ENCODE measurements at regions not wholly inside any gene's neighbourhood (a gene's known extent, or its start where the extent isn't known, plus 50 kb on each side); places are given as distances from the start of the nearest gene placed in this dataset.
A peak's percentile ranks its signal among the peaks of the same experiment; 100 is the strongest.
"Not testable (repeated sequence)": the region's sequence is repeated elsewhere in the genome, so short reads cannot be mapped to it uniquely, and the experiment has no call there.

DNA sequence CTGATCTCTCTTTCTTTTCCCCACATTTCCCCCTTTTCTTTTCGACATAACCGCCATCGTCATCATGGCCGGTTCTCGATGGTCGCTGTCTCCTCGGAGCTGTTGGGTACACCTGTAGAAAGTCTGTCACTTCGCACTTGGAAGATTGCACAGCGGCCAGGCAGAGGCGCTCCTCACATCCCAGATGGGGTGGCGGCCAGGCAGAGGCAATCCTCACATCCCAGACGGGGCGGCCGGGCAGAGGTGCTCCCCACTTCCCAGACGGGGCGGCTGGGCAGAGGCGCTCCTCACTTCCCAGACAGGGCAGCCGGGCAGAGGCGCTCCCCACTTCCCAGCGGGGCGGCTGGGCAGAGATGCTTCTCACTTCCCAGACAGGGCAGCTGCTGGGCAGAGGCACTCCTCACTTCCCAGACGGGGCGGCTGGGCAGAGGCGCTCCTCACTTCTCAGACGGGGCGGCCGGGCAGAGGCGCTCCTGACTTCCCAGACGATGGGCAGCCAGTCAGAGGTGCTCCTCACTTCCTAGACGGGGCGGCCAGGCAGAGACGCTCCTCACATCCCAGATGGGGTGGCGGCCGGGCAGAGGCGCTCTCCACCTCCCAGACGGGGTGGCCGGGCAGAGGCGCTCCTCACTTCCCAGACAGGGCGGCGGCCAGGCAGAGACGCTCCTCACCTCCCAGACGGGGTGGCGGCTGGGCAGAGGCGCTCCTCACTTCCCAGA lies 110.7 kb downstream of the C5orf15 start:
- DNase-seq (ENCODE audit: low read depth, low spot score) = not testable (repeated sequence)

DNA sequence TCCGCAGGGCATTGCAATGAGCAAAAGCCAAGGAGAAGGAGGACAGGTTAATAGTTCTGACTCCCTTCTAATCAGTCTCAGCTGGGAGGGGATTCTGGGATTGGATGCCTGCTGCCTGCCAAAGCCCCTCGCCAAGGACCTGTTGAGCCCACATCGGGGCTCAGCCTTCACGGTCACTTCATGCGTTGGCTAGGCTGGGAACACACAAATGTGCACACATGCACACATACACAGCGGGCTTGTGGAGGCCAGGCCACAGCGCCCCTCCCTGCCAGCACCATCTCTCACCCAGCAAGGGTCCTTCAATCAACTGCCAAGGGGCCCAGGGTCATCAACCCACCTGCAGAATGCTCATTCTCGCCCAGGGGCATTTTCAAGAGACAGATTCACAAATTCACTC lies 113.9 kb downstream of the C5orf15 start:
- no peak for DNase-seq (ENCODE audit: low read depth, low spot score)

DNA sequence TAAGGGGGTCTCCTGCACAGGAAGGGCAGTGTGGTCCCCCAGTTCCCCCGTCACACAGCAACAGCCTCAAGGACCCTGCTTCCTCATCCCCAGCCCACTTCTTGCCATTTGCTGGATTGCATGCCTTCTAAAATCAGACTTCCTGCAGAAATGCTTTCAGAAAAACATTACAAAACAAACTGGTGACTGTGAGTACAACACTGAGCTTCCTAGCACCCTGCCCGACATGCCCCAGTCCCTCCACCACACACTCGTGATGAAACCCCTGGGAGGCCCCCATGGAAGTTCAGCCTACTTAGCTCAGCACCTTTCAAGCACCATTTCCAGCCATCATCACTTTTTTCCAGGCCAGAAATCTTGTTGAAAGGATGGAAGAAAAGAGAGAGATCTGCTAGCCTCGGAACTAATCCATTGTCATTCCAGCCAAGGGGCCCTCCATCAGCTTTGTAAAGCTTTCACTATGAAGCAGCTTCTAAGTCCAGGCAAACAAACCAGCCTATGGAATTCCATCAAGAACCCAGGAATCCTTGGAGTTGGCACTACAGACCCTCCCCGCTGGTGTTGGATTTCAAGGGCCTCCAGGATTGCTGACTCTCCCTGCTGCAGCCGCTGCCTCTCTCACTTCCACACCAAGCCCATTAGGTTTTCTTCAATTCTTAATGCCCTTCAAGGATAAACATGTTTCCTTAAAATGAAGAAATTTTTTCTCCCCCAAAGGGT lies 114.6 kb downstream of the C5orf15 start:
- no peak for DNase-seq (ENCODE audit: low read depth, low spot score)

DNA sequence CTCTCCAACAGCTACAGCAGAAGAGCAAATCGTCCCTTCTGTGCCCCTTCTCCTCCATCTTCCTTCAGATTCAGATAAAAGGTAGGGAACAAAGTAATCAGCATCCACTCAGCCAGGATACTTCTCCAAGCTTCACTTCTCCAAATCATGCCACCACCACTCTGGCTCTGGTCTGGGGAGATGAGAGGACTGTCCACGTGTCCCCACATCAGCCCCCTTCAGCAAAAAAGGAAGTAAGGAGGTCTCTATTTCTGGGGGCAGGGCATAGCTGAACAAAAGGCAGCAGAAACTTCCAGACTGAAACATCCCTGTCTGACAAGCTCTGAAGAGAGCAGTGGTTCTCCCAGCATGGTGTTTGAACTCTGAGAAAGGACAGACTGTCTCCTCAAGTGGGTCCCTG lies 116.9 kb downstream of the C5orf15 start:
- no peak for DNase-seq (ENCODE audit: low read depth, low spot score)

DNA sequence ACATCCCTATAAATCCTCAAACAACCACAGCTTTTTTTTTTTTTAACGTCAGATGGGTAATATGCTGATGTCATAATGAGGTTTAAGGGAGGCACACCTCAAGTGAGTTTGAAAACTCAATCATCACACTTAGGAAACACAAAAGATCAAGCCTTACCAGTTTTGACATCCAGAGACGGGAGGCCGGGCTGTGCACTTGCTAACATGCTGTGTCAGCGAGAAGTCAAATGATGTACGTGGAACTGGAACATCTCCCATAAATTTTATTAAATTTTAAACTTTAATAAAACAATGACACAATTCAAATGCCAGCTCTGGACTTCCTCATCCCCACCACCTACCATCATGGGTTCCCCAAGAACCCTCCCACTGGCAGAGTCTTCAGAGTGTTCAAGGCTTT lies 117.6 kb downstream of the C5orf15 start:
- DNase-seq (ENCODE audit: low read depth, low spot score) = no peak

DNA sequence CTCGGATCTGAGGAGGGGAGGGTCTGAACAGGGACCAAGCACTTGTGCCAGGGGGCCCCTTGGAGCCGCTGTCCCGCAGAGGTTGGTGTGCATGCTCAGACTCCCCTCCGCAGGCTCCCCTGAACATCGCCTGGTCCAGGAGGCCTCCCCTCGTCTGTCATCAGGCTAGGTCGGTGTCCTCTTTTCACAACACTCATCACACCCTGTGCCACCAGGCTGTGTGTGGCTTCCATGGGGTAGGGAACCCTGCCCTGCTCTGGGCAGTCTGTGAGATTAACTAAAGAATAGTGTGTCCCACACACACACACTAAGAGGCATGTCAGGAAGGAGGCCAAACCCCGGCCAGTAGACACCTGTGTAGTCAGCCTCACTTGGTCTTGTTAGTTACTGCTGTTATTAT lies 119.3 kb downstream of the C5orf15 start:
- no peak for DNase-seq (ENCODE audit: low read depth, low spot score)

DNA sequence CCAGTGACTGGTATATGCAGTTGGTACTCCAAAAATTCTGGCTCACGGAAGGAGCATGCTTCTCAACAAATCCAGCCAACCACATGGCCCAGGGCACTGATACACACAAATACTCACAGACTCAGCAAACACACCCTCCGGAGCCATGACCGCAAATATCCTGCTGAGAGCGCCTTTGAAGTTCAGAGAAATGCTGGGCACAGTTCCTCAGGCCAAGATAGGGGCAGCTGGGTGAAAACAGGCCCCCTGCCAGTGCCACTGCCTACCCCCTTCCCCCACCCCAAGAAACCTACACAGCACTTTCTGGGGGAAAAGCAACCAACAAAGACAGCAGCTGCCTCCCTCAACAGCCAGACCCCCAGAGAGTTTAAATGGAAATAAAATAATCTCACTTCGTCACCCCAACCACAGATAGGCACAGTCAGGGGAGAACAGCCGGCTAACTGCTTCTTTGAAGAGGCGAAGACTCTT lies 120.0 kb downstream of the C5orf15 start:
- no peak for DNase-seq (ENCODE audit: low read depth, low spot score)

DNA sequence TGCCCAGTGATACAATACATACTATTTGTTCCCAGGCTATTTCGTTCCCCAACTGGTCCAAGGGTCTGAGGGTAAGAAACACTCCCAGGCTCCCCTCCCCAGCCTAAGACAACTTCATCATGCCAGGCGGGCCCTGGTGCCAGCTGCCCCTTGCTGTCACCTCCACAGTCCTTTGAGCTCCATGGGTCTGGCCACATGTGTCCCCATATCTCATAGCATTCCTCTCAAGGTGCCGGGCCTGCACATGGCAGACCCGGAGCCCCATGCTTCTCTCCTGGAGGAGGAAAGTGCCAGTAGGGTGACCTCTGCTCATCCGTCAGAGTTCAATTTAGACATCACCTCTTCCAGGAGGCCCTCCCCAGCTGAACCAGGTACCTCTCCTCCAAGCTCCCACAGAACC lies 120.5 kb downstream of the C5orf15 start:
- DNase-seq (ENCODE audit: low read depth, low spot score) = no peak

DNA sequence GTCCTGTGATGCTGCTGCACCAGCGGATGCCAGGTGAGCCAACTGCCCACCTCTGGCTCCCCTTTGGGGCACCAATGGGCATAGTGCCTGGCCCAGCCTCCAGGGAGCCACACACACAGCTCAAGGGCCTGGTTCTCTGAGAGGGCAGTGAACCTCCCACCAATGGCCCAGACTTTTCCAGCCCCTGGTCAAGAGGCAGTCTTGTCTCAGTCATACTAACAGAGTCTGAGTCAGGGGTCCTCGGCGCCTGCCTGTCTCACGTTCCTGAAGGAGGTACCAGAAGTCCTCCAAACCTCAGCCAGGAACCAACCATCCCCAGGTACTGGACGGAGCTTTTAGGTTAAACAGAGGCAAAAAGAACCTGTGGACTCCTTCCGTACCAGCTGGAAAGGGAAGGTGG lies 121.1 kb downstream of the C5orf15 start:
- DNase-seq (ENCODE audit: low read depth, low spot score) = no peak

DNA sequence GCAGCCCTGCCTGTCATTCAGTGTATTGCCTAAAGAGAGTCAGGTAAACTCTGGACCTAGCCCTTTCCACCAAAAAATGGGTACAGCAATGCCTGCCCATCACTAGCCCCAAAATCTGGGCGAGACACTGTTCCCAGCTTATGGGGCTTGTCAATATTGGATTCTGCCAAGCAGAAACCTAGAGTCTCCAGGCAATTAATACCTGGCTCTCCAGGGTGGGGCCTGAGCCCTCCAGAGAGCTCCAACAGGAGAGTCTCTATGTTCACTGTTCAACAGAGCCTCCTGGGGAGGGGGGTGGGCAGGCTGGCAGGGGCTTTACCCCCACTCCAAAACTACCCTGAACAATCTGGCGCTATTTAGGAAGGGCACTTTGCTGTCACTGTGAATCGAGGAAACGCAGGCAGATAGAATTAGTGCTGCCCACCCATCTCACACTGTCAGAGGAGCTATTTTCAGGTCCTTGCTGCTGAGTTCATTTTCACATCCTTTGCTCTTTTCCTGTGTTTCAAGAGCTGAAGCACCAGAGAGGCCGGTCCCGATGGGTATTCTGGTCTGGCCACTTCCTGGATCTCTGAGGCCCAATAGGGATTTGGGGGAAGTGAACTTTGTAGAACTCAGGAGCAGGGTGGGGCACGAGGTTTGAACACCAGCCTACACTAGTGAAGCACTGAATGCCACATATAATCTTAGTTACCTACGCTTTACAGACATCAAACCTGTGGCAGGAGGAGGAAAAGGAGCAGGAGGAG lies 121.8 kb downstream of the C5orf15 start:
- no peak for DNase-seq (ENCODE audit: low read depth, low spot score)

DNA sequence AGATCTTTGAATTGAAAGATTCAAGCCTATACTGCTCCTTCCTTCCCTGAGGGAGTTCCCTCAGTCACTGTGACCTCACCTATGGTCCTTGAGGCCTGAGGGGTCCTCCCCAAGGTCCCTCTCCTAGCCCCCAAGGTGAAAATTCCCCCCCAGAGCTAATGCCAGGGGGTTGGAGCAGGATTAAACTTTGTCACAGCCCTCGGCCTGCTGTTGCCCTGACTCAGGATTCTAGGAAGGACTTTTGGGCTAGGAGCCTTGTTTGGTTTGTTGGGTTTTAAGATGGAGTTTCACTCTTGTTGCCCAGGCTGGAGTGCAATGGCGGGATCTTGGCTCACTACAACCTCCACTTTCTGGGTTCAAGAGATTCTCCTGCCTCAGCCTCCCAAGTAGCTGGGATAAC lies 123.2 kb downstream of the C5orf15 start:
- no peak for DNase-seq (ENCODE audit: low read depth, low spot score)

DNA sequence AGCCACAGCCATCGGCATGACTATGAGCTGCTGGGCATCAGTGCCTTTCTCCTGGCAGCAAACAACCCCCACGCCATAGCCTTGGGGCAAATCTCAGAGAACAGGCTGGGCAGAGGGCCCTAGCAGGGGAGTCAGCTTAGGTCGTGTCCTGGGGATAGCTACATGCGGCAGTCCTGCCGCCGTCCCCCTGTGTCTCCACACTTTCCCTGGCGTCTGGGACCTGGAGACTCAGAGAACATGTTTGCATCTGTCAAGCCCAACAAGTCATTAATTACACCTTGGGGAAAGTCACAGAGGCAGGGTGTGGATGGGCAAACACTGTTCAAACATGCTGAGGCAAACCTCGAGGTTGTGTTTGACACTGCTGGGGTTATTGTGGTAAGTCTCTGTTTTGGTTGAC lies 123.6 kb downstream of the C5orf15 start:
- DNase-seq (ENCODE audit: low read depth, low spot score) = no peak

DNA sequence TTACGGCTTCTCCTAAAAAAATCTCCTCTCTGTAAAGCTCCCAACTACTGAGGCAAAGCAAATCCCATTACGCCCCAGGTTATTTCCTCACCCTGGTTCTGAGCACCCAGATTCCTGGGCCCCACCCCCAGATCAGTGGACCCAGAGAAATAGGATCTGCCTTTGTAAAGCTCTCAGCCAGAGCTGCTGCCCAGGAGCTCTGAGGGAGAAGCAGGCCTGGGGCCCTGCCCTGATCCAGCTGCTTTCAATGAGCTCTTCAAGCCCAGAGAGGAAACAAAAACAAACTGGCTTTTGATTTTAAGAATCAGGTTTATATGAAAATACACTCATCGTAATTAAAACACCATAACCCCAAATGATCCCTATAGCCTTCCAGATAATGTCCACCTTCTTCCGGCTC lies 124.5 kb downstream of the C5orf15 start:
- no peak for DNase-seq (ENCODE audit: low read depth, low spot score)

DNA sequence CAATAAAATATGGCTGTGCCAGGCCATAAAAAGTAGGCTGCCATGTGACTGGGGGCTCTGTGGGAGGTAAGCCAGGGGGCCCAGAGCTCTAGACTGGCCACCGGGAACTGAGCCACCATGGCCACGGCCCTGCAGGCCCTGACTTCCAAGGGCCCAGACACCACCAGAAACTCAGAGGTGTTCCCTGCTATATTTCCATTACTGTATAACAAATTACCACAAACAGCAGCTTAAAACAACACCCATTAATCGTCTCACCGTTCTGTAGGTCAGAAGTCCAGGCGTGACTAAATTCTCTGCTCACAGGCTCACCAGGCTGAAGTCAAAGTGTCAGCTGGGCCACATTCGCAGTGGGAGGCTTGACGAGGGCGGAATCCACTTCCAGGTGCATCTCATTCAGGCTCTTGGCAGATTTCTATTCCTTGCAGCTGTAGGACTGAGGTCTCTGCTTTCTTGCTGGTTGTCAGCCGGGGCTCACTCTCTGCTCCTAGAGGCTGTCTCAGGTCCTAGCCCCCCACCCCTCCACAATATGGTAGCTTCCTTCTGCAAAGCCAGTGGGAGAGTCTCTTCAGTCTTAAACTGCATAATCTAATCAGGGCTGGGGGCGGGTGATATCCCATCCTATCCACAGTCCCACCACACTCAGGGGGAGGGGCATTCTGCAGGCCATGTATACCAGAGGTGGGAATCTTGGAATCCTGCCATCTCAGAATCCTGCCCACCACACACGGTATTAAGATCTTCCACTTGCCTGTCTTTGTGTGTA lies 125.4 kb downstream of the C5orf15 start:
- no peak for DNase-seq (ENCODE audit: low read depth, low spot score)

DNA sequence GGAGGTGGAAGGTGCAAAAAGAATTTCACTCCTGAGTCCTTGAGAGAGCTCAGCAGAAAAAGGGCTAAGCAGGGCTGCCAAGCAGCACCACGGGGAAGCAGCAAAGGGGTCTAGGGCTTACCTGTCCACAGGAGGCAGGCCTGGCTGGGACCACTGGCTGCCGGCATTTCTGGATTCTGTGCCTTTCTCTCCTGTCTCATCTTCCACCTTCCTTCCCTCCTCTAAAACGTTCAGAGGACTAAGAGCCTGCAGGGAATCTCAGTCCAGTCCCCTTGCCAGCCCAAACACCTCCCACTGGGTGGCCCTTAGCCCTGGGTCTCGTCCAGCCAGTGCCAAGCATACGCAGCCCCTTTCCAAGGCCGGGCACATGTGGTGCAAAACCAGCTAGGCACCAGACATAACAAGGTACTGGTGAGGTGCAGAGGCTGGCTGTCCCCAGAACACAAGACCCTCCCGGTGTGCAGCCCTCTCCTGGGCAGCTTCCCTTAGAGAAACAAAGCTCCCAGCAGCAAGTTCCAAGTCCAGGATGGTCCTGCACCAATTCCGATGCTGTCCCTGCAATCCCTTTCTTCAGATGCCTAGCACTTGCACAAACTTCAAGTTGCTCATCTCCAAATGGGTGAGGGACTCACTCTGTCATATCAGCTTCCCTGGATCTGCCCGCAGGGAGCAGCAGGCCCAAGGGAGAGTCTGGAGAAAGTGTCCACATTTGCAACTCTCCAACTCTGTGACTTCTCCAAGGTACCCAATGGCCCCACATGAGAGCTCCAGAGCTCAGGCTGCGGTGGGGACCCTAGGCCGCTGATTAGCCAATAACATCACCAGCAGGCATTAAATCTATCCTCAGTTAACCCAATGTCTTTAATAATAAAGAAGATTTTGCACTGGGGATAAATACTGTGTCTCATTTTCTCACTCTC lies 126.3 kb downstream of the C5orf15 start:
- DNase-seq (ENCODE audit: low read depth, low spot score) = no peak

DNA sequence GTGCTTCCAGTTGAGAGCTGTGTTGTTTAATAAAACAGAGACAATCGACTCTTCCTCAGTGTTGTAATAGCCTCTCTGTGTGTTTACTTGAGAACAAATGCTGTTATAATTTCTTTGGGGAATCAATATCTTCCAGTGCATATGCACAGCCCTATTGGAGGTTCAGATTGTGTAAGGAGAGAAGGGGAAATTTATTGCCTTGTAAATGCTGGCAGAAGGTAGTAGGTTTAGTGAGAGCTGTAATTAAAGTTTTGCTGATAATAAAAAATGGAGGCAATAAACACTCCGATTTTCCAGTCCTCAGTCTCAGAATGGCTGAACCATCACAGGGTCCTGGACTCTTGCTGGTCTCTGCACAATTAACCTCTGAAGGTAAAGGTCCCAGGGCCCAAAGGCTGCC lies 128.3 kb downstream of the C5orf15 start:
- DNase-seq (ENCODE audit: low read depth, low spot score) = no peak

DNA sequence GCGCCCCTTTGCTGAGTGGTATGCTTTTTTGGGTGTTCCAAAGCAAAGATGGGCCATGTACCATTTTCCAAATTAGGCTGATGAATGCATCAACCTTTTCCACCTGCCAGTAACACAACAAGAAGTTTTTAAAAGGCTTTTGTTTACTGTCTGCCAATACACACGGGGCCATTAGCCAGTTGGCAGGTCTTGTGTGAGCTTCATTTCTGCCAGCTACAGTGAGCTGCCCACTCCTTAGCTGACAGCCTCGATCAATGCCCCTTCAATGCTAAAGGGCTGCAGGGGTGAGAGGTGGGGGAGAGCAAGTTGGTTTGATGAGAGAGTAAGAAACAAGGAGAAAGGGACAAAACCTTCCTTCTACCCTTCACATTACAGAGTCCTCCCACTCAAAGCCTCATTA lies 128.7 kb downstream of the C5orf15 start:
- no peak for DNase-seq (ENCODE audit: low read depth, low spot score)

DNA sequence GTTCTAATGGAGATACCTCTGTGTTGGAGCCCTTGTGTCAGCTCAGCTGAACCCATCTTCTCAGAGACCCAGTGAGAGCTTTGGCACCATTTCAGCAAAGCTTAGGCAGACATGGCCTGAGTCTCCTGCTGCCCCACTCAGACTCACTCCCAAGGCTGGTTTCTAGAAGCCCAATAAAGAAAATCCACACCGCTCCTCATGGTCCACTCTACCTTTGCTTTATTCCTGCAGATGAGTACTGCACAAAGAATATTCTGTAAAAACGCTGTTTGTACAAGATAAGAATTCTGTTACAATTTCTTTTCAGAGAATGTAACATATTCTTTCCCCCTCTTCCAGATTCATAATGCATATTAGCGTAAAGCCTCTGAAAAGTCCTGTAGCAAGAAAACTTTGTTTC lies 129.3 kb downstream of the C5orf15 start:
- DNase-seq (ENCODE audit: low read depth, low spot score) = no peak

DNA sequence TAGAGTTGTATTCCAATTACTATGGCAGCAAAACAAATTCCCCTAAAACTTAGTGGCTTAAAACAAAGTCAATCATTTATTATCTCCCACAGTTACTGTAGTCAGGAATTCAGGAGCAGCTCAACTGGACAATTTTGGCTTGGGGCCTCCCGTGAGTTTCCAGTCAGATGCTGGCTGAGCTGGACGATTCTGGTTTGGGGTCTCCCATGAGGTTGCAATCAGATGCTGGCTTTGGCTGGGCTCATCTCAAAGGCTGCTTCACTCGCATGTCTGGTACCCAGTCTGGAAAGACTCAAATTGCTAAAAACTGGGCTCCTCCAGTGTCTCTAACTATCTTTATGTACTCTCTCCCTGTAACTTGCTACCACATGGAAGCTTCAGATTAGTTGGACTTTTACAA lies 130.1 kb downstream of the C5orf15 start:
- no peak for DNase-seq (ENCODE audit: low read depth, low spot score)

DNA sequence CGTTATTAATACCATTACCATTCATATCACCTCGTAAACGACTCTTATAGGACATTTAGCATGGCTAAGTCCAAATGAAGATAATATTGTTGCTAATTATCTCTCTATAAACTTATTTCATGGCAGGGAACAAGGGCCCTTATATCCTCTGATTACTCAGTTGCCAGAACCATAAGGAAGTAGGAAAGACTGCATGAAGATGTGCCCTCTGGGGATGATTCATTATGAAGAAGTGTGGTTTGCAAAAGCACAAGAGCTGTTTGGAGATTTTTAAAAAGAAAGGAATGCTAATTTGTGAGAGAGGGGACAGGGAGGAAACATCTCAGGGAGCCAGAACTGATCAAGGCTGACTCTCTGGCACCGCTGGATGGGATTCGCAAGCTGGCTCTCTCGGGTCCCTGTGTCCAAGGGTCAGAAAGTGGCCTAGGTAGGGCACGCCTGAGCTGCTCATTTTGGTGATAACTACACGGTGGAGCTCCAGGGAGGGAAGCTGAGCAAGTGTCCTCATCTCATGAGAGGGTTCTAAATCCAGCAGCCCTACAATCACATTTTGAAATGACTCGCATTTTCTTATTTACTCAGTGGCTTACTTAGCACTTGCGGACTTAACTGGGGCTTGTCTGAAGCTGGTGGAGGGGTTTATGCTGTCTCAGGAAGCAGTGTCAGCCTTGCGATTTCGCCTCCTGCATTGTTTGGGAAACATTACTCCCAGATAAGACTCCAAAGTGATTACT lies 136.8 kb downstream of the C5orf15 start:
- DNase-seq (ENCODE audit: low read depth, low spot score) = peak; percentile 57
